ENCODE measurements at regions not wholly inside any gene's neighbourhood (a gene's known extent, or its start where the extent isn't known, plus 50 kb on each side); places are given as distances from the start of the nearest gene placed in this dataset.

- TF ChIP-seq ZNF510 (tag by site-specific recombination; IDR thresholded peaks at IDR 0.05; ENCODE audit: insufficient replicate concordance) = no peak
- TF ChIP-seq ZNF175 (tag by site-specific recombination; IDR thresholded peaks at IDR 0.05) = no peak
- TF ChIP-seq ZEB2 (tag by site-specific recombination; IDR thresholded peaks at IDR 0.05) = no peak
- no peak for TF ChIP-seq ZBTB17 (tag by site-specific recombination; IDR thresholded peaks at IDR 0.05)
- no peak for TF ChIP-seq GLI4 (tag by site-specific recombination; IDR thresholded peaks at IDR 0.05)
- TF ChIP-seq, protein P1, sequence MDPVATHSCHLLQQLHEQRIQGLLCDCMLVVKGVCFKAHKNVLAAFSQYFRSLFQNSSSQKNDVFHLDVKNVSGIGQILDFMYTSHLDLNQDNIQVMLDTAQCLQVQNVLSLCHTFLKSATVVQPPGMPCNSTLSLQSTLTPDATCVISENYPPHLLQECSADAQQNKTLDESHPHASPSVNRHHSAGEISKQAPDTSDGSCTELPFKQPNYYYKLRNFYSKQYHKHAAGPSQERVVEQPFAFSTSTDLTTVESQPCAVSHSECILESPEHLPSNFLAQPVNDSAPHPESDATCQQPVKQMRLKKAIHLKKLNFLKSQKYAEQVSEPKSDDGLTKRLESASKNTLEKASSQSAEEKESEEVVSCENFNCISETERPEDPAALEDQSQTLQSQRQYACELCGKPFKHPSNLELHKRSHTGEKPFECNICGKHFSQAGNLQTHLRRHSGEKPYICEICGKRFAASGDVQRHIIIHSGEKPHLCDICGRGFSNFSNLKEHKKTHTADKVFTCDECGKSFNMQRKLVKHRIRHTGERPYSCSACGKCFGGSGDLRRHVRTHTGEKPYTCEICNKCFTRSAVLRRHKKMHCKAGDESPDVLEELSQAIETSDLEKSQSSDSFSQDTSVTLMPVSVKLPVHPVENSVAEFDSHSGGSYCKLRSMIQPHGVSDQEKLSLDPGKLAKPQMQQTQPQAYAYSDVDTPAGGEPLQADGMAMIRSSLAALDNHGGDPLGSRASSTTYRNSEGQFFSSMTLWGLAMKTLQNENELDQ (tag by site-specific recombination; IDR thresholded peaks at IDR 0.05; ENCODE audit: low read depth) = no peak
- TF ChIP-seq ZNF596 (tag by site-specific recombination; IDR thresholded peaks at IDR 0.05) = no peak
- no peak for TF ChIP-seq YY2 (tag by site-specific recombination; IDR thresholded peaks at IDR 0.05)
- no peak for TF ChIP-seq ZNF292 (tag by site-specific recombination; IDR thresholded peaks at IDR 0.05; ENCODE audit: borderline replicate concordance, low read depth)
Observed at GRCh38 chr3:181362378-181362777, 349.3 kb upstream of the SOX2 start (continued).

GRCh38 chr3:181358562-181358961, 353.2 kb upstream of the SOX2 start:
- Histone ChIP-seq H3K4me3 (ENCODE audit: low read depth, low read length) (no peak overlapping the region), H3K27ac (ENCODE audit: extremely low read depth, low read depth, low read length) (no peak overlapping the region), H3K36me3 (ENCODE audit: control insufficient read depth in 2 of 2, insufficient read depth in 1 of 2, low read length in 2 of 2) (no peaks in the 10 kb centered on the region), H3K9me3 (ENCODE audit: control insufficient read depth, insufficient read depth, low read depth, low read length) (no peaks in the 10 kb centered on the region), H3K4me1 (ENCODE audit: control insufficient read depth, insufficient read depth, low read length) (no peaks in the 10 kb centered on the region; the same call in 1 of the 2 replicates)
- no peak for TF ChIP-seq ZNF184 (tag by site-specific recombination; IDR thresholded peaks at IDR 0.05)
- TF ChIP-seq, protein P2, sequence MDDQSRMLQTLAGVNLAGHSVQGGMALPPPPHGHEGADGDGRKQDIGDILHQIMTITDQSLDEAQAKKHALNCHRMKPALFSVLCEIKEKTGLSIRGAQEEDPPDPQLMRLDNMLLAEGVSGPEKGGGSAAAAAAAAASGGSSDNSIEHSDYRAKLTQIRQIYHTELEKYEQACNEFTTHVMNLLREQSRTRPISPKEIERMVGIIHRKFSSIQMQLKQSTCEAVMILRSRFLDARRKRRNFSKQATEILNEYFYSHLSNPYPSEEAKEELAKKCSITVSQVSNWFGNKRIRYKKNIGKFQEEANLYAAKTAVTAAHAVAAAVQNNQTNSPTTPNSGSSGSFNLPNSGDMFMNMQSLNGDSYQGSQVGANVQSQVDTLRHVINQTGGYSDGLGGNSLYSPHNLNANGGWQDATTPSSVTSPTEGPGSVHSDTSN (CRISPR knock-in tag; IDR thresholded peaks at IDR 0.05) = no peak
- no peak for TF ChIP-seq ATF2 (tag by site-specific recombination; IDR thresholded peaks at IDR 0.05; ENCODE audit: low read depth)
- TF ChIP-seq KLF7 (tag by site-specific recombination; IDR thresholded peaks at IDR 0.05; ENCODE audit: borderline replicate concordance) = no peak
- TF ChIP-seq OSR2 (tag by site-specific recombination; IDR thresholded peaks at IDR 0.05) = no peak
- TF ChIP-seq, protein P1 (tag by site-specific recombination; IDR thresholded peaks at IDR 0.05; ENCODE audit: low read depth) = no peak
- no peak for TF ChIP-seq PRDM1 (tag by site-specific recombination; IDR thresholded peaks at IDR 0.05)
- TF ChIP-seq ZFP41 (tag by site-specific recombination; IDR thresholded peaks at IDR 0.05; ENCODE audit: borderline replicate concordance) = no peak
- TF ChIP-seq, protein P3, sequence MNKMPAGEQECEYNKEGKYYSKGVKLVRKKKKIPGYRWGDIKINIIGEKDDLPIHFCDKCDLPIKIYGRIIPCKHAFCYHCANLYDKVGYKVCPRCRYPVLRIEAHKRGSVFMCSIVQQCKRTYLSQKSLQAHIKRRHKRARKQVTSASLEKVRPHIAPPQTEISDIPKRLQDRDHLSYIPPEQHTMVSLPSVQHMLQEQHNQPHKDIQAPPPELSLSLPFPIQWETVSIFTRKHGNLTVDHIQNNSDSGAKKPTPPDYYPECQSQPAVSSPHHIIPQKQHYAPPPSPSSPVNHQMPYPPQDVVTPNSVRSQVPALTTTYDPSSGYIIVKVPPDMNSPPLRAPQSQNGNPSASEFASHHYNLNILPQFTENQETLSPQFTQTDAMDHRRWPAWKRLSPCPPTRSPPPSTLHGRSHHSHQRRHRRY (tag by site-specific recombination; IDR thresholded peaks at IDR 0.05) = no peak
- no peak for TF ChIP-seq ZNF623 (tag by site-specific recombination; IDR thresholded peaks at IDR 0.05)
- ChIA-PET POLR2A (no interaction called here), CTCF (no interaction called here)

Measured in HEK293 (cell line).